WTC11 (cell line): ENCODE measurements at regions not wholly inside any gene's neighbourhood (a gene's known extent, or its start where the extent isn't known, plus 50 kb on each side); places are given as distances from the start of the nearest gene placed in this dataset.

ENCODE experiments used
- CTCF ChIP-seq: fragments of 200-600 bp; IDR thresholded peaks from 2 replicates; pipeline ENCODE4 v1.8.0; 2022; ENCODE audit warnings: antibody characterized with exemption
- FOXP4 ChIP-seq: sonication (generic); formaldehyde crosslinking; IDR thresholded peaks from 2 replicates; pipeline ENCODE4 v1.8.0; 2022; ENCODE audit warnings: mild to moderate bottlenecking, missing genetic modification reagents
- ZNF423 ChIP-seq: fragments of 250-450 bp; sonication (Bioruptor Pico); IDR thresholded peaks from 2 replicates; pipeline ENCODE4 v2.1.2; 2022; ENCODE audit warnings: mild to moderate bottlenecking, moderate library complexity

GRCh38 chr12:82574191-82574590, 112.5 kb upstream of the TMTC2 start:
- TF ChIP-seq FOXP4 (CRISPR knock-in tag), result no peak
- no peak for TF ChIP-seq ZNF423 (CRISPR knock-in tag)
- no peak for TF ChIP-seq CTCF
